ENCODE measurements at regions not wholly inside any gene's neighbourhood (a gene's known extent, or its start where the extent isn't known, plus 50 kb on each side); places are given as distances from the start of the nearest gene placed in this dataset.

DNA sequence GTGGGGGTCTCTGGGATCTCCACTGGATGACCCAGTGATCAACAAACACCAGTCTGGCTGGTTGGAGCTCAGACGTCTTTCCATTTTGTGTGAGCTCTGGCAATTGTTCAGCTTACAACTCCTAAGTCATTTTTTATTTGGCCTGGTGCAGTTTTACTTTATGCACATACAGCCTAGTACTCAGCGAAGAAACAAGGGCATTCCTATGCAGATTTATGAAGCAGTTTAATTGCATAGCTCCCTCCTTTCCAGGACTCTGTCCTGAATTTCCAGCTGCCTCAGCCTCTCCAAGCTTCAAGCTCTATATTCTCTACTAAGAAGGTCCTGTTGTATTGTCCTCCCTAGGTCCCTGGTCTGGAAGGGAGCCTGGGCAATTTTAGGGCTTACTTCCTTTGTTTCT lies 145.6 kb upstream of the GALNT17 start:
- no peak for DNase-seq (ENCODE audit: low spot score)

DNA sequence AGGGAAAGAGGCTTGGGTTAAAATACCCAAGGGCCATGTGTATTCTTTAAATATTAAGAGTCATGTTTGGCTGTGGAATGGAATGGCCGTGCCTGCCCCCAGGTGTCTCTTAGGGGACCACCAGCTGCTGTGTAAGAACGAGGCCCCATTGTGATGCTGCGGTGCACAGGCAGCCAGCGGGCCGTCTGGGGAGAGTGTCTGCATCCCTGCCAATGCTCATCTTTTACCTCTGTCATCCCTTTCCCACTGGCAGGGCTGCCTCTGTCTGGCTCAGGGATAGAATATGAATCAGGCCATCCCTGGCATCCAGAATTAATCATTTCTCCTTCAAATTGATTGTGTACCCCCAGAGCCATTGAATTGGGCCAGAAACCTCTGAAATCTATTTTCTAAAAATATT lies 137.8 kb upstream of the GALNT17 start:
- DNase-seq (ENCODE audit: low spot score): no peak

DNA sequence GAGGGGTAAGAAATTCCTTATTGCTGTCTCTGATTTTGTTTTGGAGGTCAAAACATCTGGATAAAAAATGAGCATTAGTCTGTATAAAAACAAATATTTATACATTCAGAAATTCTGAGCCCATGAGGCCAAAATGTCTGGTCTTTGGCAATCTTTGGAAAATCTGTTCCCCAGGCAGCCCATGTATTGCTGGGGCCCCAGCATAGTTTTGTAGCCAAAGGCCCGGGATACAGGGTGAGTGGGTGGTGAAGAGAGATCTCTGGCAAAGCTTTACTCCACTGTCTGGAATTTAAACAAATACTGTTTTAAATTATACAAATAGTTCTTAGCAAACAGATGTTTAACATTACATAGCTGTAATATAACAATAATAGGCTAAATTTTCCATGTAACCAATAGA lies 134.7 kb upstream of the GALNT17 start:
- no peak for DNase-seq (ENCODE audit: low spot score)

DNA sequence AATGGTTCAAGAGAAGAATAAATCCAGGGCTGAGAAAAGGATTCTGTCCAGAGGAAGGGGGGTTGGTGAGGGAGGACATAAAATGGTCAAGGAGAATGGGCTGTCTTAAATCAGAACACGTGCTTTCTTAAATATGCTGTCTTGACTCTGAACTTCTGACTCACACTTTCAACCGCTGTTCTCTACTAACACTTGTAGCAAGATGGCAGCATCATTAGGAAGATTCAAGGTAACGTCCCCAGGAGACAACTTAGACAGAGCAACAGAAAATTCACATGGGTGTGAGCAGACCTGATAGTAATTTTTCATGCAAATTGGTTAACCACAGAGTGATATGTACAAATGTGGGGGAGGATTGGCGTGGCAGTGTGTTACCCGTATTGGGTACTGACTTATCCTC lies 126.8 kb upstream of the GALNT17 start:
- no peak for DNase-seq (ENCODE audit: low spot score)

DNA sequence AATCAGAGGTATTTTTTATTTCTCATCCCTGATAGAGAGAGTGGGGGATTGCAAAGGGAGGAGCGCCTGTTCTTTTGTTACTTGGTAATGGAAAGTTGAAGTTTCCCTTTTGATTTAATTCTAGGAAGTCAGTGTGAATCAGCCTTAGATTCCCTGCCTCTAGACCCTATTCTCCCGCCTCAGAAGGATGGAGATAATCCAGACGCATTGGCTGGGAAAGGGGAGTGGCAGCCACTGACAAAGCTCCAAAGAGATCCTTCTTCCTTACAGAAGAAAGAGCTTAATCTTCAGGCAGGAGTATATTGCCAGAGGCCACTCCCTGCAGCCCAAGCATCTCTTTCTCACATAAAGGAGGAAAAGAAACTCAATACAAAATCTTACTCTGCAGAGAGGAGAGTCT lies 122.3 kb upstream of the GALNT17 start:
- DNase-seq (ENCODE audit: low spot score): no peak

- DNase-seq (ENCODE audit: low spot score): no peak
Observed at GRCh38 chr7:71015252-71015900, 116.6 kb upstream of the GALNT17 start.

- no peak for DNase-seq (ENCODE audit: low spot score)
Observed at GRCh38 chr7:71016401-71016800, 115.5 kb upstream of the GALNT17 start.

GRCh38 chr7:71017602-71018001 lies 114.3 kb upstream of the GALNT17 start:
- DNase-seq (ENCODE audit: low spot score): no peak

DNA sequence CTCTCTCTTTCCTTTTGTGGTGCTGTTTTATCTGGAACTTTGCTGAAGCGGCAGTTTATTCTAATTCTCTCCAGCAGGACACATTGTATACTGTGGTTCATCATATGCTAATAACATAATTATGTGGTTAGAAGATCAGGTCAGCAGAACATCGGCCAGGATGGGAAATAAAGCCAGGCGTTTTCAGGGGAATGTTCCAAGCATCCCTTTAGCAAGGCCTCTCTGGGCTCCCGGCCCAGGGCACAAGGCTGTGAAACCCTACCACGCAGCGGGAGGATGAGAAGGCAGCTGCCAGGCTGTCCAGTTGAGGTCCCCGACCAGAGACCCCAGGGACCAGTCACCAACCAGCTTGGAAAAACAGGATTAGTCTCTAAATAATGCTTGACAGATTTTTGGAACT lies 112.2 kb upstream of the GALNT17 start:
- no peak for DNase-seq (ENCODE audit: low spot score)

DNA sequence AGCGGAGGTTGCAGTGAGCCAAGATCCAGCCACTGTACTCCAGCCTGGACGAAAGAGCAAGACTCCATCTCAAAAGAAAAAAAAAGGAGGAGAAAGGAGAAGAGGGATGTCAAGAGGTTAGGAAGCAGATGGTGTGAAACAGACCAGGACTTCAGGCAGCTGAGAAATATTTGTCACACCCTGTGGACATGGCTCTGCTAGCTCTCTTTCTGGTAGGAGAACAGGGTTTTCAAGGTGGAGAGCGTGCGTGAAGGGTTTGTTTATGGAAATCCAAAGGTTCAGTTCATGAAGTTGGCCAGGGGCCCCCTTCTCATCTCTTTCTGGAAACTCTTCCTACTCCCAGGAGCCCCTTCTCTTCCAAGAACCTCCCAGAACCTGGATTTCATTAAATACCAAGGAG lies 110.8 kb upstream of the GALNT17 start:
- no peak for DNase-seq (ENCODE audit: low spot score)

DNA sequence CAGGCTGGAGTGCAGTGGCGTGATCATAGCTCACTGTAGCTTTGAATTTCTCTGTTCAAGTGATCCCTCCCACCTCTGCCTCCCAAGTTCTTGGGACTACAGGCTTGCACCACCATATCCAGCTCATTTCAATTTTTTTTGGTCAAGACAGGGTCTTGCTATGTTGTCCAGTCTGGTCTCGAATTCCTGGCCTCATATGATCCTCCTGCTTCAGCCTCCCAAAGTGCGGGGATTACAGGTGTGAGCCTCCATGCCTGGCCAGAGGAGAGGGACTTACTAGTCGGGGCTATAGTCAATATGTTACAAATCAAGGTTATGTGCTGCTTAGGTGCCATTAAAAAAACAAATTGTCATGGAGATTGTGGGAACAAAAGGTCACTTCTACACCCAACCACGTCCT lies 105.3 kb upstream of the GALNT17 start:
- no peak for DNase-seq (ENCODE audit: low spot score)

DNA sequence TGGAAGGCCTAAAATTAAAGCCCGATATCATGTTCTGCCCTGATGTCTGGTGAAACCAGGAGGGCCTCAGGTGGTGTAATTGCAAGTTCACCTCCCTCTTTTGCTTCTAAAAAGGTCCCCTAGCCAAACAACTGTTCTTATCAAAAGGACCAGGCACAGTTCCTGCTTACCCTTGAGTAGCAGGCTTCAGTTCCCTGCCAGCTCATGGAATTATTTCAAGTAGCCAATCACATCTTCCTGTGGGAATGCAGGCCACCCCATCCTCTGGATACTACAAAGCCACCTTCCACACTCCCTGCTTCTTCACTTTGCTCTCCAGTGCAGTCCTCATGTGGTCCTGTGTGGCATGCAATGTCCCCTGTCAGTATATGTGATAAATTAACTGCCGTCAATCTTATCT lies 97.7 kb upstream of the GALNT17 start:
- no peak for DNase-seq (ENCODE audit: low spot score)

GRCh38 chr7:71042591-71042990 lies 89.4 kb upstream of the GALNT17 start:
- DNase-seq (ENCODE audit: low spot score): no peak

- DNase-seq (ENCODE audit: low spot score): no peak
Observed at GRCh38 chr7:71050492-71050891, 81.5 kb upstream of the GALNT17 start.

DNA sequence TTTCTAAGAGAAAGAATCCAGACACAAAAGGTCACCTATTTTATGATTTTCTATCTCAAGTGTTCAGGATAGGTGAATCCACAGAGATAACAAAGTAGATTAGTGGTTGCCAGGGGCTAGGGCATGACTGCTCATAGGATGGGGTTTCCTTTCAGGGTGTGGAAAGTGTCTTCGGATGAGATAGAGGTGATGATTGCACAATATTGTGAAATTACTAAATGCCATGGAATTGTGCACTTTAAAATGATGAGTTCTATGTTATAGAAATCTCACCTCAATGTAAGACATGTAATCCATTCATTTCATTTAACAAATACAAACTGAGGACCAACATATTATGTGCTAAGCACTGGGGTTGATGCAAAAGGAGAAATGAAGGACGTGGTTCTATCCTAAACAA lies 76.4 kb upstream of the GALNT17 start:
- no peak for DNase-seq (ENCODE audit: low spot score)

DNA sequence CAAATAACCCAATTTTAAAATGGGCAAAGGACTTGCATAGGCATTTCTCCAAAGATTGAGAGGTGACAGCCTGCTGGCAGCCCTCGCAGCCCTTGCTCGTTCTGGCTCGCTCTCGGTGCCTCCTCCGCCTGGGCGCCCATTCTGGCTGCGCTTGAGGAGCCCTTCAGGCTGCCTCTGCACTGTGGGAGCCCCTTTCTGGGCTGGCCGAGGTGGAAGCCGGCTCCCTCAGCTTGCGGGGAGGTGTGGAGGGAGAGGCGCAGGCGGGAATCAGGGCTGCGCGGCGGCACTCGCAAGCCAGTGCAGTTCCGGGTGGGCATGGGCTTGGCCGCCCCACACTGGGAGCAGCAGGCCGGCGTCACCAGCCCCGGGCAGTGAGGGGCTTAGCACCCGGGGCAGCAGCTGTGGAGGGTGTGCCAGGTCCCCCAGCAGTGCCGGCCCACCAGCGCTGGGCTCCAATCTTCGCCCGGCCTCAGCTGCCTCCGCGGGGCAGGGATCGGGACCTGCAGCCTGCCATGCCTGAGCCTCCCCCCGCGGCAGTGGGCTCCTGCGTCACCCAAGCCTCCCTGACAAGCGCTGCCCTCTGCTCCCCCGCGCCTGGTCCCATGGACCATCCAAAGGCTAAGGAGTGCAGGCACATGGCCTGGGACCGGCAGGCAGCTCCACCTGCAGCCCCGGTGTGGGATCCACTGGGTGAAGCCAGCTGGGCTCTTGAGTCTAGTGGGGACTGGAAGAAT lies 54.0 kb upstream of the GALNT17 start:
- DNase-seq (ENCODE audit: low spot score): no peak
